GM10248 (cell line): ENCODE measurements at regions not wholly inside any gene's neighbourhood (a gene's known extent, or its start where the extent isn't known, plus 50 kb on each side); places are given as distances from the start of the nearest gene placed in this dataset.

Source experiments
- CTCF ChIA-PET: fragments of 300-600 bp; sonication (Branson Sonifier 250); formaldehyde crosslinking; extraction: SDS; loops from one replicate; lab custom pipeline; 2021; ENCODE audit warnings: antibody characterized with exemption; lab: Yijun Ruan, JAX
- POLR2A ChIA-PET: fragments of 350-650 bp; sonication (Branson Sonifier 250); formaldehyde crosslinking; extraction: SDS; loops from one replicate; lab custom pipeline; 2020; ENCODE audit warnings: antibody characterized with exemption; lab: Yijun Ruan, JAX
- DNase-seq: peaks from one replicate; pipeline ENCODE4 v3.0.0; 2012; ENCODE audit errors: extremely low spot score
- TF ChIP-seq, protein P1 (sequence below): IDR thresholded peaks from 2 replicates; pipeline ENCODE4 v1.5.1; 2012; ENCODE audit warnings: mild to moderate bottlenecking, low read depth; ENCODE audit errors: extremely low read depth, missing control alignments, control extremely low read depth

DNA sequence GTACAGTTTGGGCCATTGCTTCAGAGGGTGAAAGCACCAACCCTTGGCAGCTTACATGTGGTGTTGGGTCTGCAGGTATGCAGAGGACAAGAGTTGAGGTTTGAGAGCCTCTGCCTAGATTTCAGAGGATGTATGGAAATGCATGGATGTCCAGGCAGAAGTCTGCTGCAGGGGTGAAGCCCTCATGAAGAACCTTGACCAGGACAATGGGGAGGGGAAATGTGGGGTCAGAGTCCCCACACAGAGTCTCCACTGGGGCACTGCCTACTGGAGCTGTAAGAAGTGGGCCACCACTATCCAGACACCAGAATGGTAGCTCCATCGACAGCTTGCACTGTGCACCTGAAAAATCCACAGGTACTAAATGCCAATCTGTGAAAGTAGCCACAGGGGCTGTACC, 113.6 kb upstream of the SPATA31C2 start:
- ChIA-PET CTCF (no interaction called here), POLR2A (no interaction called here)
- TF ChIP-seq, protein P1, sequence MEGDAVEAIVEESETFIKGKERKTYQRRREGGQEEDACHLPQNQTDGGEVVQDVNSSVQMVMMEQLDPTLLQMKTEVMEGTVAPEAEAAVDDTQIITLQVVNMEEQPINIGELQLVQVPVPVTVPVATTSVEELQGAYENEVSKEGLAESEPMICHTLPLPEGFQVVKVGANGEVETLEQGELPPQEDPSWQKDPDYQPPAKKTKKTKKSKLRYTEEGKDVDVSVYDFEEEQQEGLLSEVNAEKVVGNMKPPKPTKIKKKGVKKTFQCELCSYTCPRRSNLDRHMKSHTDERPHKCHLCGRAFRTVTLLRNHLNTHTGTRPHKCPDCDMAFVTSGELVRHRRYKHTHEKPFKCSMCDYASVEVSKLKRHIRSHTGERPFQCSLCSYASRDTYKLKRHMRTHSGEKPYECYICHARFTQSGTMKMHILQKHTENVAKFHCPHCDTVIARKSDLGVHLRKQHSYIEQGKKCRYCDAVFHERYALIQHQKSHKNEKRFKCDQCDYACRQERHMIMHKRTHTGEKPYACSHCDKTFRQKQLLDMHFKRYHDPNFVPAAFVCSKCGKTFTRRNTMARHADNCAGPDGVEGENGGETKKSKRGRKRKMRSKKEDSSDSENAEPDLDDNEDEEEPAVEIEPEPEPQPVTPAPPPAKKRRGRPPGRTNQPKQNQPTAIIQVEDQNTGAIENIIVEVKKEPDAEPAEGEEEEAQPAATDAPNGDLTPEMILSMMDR: no peak
- no peak for DNase-seq

DNA sequence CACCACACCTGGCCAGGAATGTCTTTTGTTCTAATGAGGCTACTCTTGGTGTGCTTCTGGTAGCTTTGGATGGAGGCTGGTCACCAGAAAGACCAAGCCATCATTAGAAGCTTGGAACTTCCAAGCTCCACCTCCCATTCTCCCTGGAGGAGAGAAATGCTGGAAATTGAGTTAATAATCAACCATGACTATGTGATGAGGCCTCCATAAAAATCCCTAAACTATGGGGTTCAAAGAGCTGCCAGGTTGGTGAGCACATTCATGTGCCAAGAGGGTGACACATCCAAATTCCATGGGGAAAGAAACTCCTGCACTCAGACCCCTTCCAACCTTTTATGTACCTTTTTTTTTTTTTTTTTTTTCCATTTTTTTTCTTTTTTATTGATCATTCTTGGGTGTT, 105.5 kb upstream of the SPATA31C2 start:
- TF ChIP-seq, protein P1: no peak
- no peak for DNase-seq
- CTCF ChIA-PET: no interaction called here
- POLR2A ChIA-PET: no interaction called here

DNA sequence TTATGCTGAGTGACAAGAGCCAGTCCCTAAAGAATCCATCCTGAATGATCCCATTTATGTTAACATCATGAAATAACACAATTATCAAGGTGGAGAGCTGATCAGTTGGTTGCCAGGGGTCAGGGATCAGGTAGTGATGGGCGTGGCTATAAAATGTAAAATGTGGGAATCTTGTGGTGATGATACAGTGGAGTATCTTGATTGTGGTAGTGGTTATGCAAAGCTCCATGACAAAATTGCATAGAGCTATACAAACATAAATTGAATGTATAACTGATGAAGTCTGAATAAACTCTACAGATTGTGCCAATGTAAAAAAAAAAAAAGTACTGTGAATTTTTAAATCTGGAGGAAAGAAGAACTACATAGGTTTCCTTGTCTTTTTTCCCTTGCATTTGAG, 104.6 kb upstream of the SPATA31C2 start:
- DNase-seq: no peak
- POLR2A ChIA-PET: no interaction called here
- TF ChIP-seq, protein P1: no peak
- CTCF ChIA-PET: no interaction called here

DNA sequence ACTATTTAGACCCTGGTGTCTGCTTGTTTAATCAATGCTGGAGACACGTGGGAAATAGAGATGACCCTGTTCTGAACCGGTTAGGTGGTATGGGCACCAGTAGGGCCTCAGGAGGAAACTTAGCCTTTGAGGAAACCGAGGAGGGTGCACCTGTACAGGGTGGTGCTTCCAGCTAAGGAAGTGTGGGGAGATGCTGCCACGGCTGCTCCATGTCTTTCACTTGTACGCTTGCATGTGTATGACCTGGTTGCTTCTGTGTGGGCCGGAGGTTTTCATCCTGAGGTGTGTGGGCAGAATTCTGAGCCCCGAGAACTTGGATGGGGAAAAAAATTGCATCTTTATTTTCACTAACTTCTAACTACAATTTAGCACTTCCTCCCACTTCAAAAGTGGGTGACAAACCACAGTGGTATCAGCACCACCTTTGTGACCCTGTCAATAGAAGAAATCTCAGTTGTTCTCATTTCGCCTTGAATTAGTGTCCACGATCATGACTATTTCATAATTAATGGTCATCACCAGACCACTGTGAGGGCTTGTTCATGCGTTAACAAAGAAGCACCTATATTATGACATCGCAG, 99.8 kb upstream of the SPATA31C2 start:
- POLR2A ChIA-PET: no interaction called here
- DNase-seq: no peak

DNA sequence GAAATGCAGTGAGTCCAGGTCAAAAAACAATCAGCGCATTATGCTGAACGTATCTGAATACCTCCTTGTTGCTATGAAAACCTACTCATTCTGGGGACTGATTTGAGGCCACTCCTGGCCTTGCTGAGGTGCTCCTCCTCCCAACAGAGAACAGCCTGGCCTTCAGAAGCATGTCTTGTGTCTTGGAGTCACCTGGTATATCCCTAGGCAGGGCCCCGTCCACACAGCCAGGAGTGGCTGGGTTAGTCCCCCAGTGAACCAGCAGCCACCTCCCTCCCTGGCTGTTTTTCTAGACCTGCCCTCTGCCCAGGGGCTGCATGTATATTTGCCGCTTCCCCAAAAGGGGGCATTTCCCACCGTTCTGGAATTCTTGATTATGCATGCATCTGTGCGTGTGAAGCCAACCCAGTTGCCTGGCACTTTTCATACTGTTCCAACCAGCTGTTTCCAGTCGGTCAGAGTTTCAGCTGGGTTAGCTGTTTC, 99.2 kb upstream of the SPATA31C2 start:
- TF ChIP-seq, protein P1: no peak
- POLR2A ChIA-PET: no interaction called here
- CTCF ChIA-PET: no interaction called here

More for the DNA sequence above, 99.8 kb upstream of the SPATA31C2 start:
- CTCF ChIA-PET: no interaction called here
- TF ChIP-seq, protein P1: no peak

DNA sequence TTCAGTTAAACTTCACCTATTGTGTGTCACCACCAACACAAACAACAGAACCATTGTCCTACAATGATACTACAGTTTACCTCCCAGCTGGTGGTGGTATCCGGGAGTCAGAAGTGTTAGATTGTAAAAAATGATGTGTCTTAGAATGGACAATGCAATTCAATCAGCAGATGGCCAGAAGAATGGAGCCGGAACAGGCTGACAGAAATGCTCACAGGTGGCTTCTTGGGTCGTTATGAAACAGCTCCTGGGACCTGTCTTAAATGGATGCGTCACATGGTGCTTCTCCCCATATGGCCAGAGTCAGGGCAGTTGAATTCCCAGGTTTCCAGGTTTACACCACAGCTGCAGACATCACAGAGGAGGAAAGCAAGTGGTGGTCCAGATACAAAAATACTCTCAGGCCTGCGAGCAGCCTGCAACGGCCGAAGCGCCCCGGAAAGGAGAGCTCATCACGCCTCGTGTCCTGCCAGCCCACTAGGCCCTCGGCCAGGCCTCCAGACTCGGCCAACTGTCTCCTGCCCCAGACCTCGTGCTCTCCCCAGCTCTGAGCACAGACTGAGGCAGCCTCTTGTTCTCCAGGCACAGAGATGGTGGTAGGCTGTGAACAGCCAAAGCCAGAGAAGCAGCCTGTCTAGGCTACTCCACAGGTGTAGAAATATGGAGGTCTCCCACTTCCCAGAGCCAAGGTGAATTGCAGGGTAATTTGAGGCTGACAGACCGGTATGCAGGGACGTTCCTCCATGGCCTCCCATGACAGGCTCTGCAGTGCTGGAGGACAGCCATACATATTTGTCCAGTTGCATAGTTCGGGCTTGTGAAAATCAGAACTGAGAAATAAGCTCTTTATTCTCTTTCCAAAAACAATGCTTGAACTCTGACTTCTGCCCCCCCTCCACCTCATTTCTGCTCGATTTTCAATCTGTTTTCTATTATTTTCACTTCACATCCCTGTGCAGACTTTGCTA, 98.5 kb upstream of the SPATA31C2 start:
- POLR2A ChIA-PET: no interaction called here
- CTCF ChIA-PET: no interaction called here
- DNase-seq: no peak

More for the DNA sequence above, 99.2 kb upstream of the SPATA31C2 start:
- no peak for DNase-seq

More for the DNA sequence above, 98.5 kb upstream of the SPATA31C2 start:
- TF ChIP-seq, protein P1: no peak
